ENCODE measurements at regions not wholly inside any gene's neighbourhood (a gene's known extent, or its start where the extent isn't known, plus 50 kb on each side); places are given as distances from the start of the nearest gene placed in this dataset.
"Not testable (repeated sequence)": the region's sequence is repeated elsewhere in the genome, so short reads cannot be mapped to it uniquely, and the experiment has no call there.

DNA sequence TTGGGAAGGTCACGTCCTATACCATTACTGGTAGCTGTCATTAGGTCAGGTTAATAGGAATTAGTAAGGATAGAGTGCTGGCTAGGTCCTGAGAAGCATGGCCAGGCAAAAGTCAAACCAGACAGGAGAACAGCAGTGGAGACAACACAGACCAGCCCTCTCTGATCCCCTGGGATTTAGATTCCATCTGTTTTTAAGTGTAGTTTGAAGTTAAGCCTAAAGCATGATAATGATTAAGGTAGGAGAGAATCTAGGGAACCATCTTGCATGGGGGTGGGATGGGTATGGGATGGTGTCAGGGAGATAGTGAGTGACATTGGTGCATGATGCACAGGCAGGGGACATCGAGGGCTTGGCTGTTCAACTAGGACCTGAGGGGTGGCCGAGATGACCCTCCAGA, 96.6 kb downstream of the MYCN start:
- DNase-seq (ENCODE audit: low spot score), result no peak

DNA sequence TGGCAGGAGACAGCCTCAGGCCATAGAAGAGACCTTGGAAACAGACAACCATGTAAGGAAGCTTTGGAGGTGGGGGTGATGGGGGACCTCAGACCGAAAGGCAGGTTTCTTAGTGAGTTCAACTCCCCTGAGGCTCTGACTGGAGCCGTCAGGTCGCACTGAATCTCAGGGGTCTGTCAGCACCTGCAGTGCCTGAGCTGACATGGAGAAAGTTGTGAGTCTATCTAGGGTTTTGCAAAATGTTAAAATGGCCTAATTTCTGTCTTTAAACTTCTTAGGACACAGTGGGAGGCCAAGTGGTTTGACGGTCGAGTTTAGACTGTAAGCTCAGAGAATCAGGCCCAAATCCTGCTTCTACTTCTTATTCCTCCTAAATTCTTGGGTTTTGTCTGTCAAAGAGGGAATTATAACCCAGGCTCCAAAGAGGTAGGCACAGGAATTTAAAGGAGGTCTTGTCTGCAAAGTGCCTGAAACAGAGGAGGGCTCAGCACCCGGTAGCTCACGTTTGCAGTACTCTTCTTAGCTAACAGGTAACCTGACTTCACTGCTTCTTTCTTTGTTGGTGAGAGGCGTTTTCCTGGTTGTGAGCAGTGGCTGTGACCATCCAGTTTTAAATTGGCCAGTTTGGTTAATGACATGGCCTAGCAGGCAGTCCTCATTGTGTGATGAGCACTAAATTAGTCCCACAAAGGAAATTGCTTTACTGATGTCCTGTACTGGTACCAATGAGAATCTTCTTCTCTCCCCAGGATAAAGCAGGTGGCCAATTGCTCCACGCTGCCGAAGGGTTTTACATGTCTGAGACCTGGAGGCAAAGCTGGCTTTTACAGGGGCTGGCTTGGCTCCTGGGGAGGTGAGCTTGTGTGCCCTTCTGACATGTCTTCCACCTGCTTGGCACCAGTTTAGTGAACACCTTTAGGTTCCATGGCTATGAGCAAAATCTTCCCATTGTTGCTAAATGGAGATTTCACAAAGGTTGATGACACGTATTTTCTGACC, 95.7 kb downstream of the MYCN start:
- no peak for DNase-seq (ENCODE audit: low spot score)

DNA sequence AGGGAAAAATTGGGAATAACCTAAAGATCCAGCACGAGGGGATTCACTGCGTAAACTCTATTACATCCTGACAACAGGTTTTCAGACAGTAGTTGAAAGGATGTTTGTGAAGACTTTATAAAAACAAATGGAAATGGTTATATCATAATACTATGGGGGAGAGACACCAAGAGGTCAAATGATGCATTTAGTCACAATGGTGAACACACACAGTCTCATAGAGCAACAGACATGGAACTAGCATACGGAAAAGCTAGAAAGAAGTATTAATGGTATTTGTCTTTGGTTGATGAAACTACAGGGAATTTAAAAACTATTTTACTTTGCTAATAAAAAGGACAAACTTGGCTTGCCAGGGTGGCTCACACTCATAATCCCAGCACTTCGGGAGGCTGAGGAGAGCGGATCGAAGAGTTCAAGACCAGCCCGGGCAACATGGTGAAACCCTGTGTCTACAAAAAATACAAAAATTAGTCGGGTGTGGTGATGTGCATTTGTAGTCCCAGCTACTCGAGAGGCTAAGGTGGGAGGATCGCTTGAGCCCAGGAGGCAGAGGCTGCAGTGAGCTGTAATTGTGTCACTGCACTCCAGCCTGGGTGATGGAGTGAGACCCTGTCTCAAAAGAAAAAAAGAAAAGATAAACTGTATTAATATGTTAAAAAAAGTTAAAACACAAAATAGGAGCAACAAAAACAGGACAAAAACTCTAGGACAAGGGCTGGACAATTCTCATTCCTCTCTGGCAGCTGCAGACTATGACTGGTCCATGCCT, 94.8 kb downstream of the MYCN start:
- DNase-seq (ENCODE audit: low spot score), result peak; percentile 56

DNA sequence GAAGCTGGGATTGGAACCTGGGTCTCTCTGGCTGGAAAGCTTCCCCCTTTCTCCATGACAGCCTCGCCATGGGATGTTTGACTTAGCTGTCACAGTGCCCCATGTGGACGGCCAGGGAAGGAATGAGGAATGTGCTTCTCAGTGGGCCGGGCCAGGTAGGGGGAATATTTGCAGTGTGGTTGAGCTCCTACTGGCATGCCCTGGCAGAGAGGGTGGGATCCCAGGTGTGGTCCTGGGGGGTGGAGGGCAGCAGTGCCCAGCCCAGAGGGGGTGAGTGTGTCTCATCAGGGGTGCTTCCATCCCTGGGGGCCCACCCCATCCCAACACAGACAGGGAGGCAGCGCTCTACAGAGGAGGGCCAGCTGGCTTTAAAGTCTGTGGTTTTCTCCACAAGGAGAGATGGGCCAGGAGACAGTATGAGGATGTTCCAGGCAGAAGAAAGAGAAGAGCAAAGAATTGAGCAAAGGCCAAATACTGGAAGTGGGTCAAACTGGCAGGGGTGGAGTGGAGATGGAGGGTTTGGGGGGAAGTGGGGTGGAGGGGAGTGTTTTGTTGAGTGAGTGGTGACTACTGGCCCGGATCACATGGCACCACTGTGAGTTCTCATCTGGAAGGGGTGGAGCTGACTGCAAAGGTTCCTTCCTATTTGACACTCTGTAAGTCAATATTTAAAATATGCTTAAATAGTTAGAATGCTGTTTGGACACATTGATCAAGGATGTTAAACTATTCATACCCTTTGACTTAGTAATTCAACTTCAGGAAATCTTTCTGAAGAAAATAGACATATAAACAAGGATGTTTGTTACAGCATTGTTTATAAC, 94.0 kb downstream of the MYCN start:
- no peak for DNase-seq (ENCODE audit: low spot score)

DNA sequence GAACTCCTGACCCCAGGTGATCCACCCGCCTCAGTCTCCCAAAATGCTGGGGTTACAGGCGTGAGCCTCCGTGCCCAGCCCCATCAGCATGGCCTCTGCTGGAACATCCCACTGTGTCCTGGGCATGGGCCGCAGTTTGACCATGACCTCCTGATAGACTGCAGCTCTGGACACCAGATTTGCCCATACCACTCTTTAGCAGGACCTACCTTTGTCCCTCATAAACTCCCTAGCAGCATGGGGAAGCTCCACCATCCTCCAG, 92.6 kb downstream of the MYCN start:
- no peak for DNase-seq (ENCODE audit: low spot score)

DNA sequence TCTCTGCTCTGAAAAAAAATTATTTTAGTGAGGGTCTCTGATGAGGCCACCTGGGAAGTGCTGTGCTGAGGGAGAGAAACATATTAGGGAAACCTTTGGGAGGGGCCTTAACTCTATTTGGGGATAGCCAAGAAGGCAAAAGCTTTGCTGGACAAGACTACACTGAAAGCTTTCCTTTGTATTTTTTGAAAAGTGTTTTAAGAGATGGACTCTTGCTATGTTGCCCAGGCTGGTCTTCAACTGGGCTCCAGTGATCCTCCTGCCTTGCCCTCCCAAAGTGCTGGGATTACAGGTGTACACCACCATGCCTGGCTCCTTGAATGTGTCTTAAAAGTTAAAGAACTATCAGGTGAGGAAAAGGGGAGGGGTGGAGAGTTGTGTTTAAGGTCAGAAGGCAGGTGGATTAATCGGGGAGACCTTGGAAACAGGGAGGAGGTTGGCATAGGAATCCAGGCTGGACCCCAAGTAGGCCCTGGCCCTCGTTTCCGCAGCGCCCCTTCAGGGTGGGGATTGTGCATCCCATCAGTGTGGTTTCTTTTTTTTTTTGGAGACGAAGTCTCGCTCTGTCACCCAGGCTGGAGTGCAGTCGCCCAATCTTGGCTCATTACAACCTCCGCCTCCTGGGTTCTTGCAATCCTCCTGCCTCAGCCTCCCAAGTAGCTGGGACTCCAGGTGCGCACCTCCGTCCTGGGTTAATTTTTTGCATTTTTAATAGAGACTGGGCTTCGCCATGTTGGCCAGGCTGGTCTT, 92.1 kb downstream of the MYCN start:
- DNase-seq (ENCODE audit: low spot score), result no peak

GRCh38 chr2:16031848-16032159, 91.5 kb downstream of the MYCN start:
- DNase-seq (ENCODE audit: low spot score), result no peak

DNA sequence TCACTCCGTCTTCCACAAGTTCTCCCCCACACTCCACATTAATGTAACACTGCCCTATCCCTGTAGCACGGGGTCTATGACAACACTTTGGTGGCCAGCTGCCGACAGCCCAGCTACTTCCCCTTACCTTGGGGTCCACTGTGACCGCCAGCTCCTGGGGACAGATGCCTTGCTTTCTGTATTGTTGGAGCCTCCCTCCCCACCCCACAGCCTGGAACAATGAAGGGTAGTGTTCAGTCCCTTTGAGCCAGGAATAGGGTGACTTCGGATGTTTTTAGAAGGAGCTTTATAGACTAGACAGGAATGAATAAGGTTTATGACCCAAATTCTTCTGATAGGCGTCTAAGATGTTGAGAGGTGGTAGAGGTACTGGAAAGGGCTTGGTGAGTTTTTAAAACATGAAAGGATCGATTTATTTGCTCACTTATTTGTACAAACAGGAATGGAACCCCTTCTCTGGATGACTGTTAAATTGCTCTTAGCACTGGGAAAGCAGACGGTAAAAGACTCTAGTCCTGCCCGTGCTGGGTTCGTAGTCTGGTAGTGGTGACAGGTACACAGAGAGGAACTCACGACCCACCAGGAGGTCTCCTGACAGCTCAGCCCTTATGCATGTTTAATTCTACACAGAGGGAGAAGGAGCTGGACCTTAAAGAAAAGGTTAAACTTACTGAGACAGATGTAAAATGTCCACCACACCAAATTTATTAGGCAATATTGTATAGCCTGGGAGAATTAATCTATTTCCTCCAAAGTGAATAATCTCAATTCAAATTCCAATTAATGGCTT, 90.9 kb downstream of the MYCN start:
- DNase-seq (ENCODE audit: low spot score), result peak; percentile 94

- peak; percentile 76 for DNase-seq (ENCODE audit: low spot score)
These were observed 90.1 kb downstream of the MYCN start for GRCh38 chr2:16030206-16031057.

DNA sequence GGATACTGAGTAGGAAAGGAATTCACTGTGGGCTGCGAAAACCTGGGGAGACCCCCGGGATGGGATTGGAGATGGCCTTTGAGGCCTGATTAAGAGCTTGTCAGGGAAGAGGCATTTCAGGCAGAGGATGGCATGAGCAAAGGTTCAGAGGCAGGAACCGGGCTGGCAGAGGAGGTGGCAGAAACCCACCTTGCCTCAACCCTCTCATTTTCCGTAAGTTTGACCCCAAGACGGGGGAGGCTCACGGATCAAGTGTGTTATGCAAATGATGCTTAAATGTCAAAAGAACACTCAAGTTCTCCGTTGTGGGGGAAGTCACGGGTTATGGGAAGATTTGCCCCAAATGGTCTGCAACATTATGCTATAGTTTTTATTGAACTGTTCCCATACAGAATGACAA, 88.3 kb downstream of the MYCN start:
- DNase-seq (ENCODE audit: low spot score), result no peak

- no peak for DNase-seq (ENCODE audit: low spot score)
These were observed 86.6 kb downstream of the MYCN start for GRCh38 chr2:16026816-16027501.

DNA sequence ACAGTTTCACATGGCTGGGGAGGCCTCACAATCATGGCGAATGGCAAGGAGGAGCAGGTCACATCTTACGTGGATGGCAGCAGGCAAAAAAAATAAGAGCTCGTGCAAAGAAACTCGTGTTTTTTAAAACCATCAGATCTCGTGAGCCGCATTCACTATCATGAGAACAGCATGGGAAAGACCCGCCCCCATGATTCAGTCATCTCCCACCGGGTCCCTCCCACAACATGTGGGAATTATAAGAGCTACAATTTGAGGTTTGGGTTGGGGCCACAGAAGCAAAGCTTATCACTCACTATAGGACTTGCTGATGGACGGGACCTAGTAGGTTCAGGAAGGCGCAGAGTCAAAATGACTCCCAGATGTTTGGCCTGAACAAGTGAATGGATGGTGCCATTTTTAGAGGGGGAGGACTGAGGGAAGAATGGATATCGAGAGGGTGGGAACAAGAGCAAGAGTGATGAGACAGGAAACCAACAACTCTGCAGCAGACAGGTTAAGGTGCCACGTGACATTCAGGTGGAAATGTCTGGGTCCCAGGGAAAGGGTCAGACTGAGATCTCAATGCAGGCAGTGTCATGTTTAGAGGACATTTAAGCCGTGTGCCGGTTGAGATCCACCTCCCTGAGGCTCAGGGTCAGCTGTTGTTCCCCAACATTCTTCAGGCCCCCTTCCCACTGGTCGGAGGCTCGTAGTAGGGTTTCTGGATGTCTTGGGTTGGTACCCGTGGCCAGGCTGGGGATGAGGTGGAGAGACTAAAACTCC, 85.7 kb downstream of the MYCN start:
- DNase-seq (ENCODE audit: low spot score), result no peak

GRCh38 chr2:16025211-16025875, 85.0 kb downstream of the MYCN start:
- DNase-seq (ENCODE audit: low spot score), result no peak

DNA sequence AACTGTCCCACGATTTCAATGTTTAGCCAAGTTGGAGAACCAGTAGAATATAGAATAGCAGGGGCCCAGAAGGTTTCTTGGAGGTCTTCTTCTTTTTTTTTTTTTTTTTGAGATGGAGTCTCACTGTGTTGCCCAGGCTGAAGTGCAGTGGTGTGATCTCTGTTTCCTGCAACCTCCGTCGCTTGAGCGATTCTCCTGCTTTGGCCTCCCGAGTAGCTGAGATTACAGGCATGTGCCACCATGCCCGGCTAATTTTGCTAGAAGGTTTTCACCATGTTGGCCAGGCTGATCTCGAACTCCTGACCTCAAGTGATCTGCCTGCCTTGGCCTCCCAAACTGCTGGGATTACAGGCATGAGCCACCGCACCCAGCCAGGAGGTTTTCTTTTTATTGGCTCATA, 84.3 kb downstream of the MYCN start:
- not testable (repeated sequence) for DNase-seq (ENCODE audit: low spot score)

DNA sequence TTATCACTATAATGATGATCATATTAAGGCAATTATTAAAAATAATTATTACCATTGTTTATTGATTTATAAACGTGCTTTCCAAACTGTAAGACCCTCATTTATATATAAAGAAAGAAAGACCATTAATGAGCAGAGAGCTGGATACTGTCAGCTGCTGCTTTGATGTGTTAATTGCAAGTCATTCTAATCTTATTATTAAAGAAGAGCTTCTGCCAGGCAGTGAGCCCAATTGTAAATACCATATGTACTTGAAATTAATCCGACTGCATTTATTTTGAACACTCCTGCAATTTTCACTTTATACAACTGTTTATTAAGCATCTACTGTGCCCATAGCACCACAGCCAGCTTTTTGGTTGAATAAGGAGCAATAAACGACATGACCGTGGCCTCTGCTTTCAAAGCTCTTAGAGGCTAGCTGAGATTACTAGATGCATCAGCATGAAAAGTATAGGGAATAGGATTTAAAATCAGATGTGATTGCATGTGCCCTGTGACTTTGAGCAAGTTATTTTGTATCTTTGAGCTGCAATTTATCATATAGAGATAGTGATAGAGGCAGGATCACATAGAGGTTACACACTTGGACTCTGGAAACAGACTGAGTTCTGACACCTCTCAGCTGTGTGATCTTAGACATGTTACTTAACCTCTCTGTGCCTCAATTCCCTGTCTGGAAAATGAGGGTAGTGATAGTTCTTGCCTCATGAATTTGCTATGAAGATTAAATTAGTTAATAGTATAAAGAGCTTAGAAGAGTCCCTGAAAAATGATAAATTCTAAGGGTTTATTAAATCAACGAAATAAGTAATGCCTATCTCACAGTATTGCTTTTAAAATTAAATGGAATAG, 83.4 kb downstream of the MYCN start:
- no peak for DNase-seq (ENCODE audit: low spot score)

DNA sequence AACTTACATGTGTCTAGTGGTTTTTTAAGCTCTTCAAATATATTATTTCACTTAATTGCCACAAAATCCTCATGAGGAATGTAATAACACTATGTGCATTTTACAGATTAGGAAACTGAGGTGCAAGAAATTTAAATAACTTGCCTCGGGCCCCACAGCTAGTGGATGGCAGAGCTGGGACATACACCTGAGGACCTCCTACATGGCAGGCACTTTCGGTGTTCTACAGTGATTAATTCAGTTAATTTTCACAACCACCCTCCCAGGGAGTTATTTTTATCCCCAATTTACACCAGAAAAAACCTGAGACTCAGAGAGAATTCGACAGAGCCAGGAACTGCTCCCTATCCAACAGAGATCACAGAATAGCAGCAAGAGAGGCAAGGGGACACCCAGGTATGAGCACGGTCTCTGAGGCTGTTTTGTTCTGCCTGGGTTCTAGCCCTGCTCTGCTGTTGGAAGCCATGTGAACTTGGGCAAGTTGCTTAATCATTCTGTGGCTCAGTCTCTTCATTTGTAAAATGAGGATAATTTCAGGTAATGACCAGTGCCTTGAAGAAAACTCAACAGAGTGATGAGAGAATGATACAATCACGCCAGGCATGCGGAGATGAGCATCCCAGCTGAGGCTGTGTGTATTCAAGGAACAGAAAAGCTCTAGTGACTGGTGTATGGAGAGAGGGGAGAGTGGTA, 82.3 kb downstream of the MYCN start:
- DNase-seq (ENCODE audit: low spot score), result no peak
